HG02938 (cell line): ENCODE measurements at regions not wholly inside any gene's neighbourhood (a gene's known extent, or its start where the extent isn't known, plus 50 kb on each side); places are given as distances from the start of the nearest gene placed in this dataset.

Experiments used
- ATAC-seq: cut with Tn5 transposase; IDR thresholded peaks from one replicate; pipeline ENCODE4 v1.9.1; 2021; ENCODE audit warnings: mild to moderate bottlenecking, moderate library complexity; ENCODE audit not compliant: unreplicated experiment

DNA sequence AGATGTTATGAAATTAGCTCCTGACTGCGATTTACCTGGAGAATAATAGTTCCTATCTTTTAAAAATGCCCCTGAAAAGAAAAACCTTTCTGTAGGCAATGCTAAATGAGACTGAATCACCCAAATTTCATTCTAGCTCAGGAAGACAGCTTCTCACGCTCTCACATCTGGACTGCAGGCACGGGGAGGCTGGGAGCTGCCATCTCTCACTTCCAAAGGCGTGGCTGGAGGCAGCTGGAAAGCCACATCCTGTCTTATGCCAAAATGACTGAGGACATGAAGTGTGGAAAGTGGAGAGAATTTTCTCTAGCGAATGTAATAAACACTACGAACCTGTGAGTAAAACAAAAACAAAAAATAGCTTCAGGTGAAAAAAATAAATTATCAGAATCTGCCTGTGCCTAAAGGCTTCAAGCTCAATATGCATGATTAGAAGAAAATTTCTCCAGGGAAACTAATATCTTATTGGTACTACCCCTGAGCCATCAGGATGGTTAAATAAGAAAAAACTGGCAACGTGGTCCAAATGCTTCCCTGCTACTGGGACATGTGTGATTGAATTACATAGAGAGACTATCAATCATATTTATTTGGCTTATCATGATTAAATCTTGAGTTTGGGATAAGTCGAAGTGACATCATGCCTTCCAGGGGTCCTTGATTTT, 58.1 kb upstream of the UBL3 start:
- ATAC-seq: no peak

GRCh38 chr13:29907670-29908069, 57.3 kb upstream of the UBL3 start:
- no peak for ATAC-seq

DNA sequence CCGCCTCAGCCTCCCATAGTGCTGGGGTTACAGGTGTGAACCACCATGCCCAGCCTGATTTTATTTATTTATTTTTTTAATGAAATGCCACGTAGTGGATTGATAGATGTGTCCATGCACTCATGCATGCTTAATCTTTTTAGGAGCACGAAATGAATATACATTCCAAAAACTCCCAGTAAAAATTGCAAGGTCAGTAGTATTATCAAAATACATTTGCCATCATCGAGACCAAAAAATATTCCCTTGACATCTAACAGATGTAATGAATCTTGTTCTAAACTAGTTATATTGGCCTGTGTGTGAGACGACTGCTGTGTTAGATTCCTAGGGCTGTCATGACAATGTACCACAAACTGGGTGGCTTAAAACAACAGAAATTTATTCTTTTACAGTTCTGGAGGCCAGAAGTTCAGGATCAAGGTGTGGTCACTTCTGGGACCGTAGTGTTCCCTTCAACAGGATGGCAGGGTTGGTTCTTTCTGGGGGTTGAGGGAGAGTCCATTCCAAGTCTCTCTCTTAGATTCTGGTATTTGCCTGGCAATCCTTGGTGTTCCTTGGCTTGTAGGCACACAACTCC, 56.1 kb upstream of the UBL3 start:
- no peak for ATAC-seq

GRCh38 chr13:29905845-29906244, 55.4 kb upstream of the UBL3 start:
- no peak for ATAC-seq

GRCh38 chr13:29903996-29904395, 53.6 kb upstream of the UBL3 start:
- ATAC-seq: no peak

DNA sequence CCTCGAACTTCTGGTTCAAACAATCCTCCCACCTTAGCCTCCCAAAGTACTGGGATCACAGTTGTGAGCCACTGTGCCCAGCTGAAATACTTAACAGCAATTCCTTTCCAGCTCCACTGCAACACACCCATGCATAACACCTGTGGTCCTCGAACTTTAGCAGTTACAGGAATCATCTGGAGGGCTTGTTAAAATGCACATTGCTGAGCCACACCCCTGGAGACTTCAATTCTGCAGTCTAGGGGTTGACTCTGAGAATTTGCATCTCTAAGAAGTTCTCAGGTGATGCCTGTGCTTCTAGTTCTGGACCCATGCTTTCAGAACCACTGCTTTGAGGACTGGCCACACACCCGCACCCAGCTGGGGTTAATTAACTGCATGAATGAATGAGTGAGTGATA, 53.1 kb upstream of the UBL3 start:
- no peak for ATAC-seq

DNA sequence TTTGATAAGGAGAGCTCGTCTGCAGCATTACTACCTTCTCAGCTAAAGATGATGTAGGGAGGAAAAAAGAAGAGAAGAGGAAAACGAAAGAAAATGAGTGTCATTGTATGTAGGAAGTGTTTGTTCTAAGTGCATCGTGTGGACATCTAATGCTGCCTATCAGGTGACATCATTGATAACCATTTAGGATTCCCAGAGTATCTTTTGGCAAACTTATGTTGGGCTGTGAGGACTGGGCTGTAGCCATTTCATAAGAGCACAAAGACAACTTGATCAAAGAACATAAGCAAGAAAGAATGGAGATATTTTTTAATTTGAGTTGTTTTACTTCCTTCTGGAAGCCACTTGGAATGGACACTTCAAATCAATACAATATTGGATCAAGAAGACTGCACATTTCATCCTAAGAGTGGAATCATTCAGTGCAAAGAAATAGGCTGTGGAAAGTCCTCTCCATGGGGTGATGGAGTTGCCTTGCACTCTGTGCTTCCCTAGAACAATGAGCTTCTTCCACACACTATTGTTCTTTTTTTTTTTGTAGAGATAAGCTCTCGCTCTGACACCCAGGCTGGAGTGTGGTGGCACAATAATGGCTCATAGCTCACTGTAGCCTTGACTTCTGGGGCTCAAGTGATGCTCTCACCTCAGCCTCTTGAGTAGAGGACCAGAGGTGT, 52.4 kb upstream of the UBL3 start:
- ATAC-seq: no peak

DNA sequence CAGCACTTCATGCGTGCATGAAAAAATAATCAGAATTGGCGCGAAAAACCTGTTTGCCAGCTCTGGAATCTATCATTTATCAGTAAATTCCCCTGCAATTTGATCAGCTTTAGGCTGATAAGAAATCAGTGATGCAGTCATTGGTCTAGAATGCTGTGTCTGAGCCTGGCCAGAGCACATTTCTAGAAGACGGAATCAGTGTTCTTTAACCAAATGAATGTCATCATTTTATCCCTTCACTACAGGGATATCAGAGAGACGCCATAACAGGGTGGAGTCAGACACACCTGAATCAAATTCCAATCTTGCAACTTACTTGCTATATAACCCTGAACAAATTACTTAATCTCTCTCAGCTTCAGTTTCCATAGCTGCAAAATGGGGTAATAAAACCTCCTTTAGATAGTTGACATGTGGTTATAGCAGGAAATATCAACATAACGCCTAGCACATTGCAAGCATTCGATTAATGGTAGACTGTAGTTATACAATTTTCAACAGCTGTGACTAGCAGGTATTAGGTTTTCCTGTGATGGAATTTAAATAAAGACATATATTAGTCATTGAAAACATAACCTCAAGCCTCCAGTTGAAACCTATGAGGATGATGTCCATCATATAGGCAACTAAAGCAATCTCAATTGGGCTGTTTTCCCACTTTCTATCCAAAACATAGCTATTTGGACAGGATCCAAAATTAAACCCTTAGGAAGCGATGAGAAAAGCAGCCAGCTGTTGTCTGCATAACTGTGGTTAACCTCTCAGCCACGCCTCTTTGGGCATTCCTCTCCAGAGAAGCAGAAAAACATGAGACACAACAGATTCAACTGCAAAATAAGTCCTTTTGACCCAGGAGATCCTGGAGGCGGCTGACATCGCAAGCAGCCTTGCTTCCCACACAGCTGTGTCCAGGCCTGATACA, 51.6 kb upstream of the UBL3 start:
- no peak for ATAC-seq
